ENCODE measurements at regions not wholly inside any gene's neighbourhood (a gene's known extent, or its start where the extent isn't known, plus 50 kb on each side); places are given as distances from the start of the nearest gene placed in this dataset.

DNA sequence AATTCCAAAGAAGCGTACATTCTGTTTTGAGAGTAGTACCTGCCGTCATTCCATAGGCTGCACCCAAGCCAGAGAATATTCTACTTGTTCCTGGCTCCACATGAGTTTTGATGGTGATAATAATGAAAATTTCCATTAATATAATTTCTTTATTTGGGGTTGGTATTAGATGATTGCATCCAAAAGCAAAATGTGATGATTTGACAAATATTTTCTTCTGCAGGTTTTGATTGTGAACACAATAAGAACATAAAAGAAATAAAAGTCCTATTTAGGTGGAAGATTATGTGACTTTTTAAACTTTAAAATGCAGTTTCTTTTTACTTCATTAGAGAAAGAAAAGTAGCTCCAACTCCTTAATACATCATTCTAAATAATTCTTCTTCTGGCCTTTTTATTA lies 284.8 kb upstream of the FMN2 start:
- TF ChIP-seq, protein P1, sequence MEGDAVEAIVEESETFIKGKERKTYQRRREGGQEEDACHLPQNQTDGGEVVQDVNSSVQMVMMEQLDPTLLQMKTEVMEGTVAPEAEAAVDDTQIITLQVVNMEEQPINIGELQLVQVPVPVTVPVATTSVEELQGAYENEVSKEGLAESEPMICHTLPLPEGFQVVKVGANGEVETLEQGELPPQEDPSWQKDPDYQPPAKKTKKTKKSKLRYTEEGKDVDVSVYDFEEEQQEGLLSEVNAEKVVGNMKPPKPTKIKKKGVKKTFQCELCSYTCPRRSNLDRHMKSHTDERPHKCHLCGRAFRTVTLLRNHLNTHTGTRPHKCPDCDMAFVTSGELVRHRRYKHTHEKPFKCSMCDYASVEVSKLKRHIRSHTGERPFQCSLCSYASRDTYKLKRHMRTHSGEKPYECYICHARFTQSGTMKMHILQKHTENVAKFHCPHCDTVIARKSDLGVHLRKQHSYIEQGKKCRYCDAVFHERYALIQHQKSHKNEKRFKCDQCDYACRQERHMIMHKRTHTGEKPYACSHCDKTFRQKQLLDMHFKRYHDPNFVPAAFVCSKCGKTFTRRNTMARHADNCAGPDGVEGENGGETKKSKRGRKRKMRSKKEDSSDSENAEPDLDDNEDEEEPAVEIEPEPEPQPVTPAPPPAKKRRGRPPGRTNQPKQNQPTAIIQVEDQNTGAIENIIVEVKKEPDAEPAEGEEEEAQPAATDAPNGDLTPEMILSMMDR (IDR thresholded peaks at IDR 0.05), result no peak
- no peak for TF ChIP-seq POLR2A (IDR thresholded peaks at IDR 0.05)

Measured in right lobe of liver (tissue), 4 donors.